OCI-LY7 (cell line): ENCODE measurements at regions not wholly inside any gene's neighbourhood (a gene's known extent, or its start where the extent isn't known, plus 50 kb on each side); places are given as distances from the start of the nearest gene placed in this dataset.

Experiments
- BruUV-seq: library from RNA; stranded (reverse); fragments of 400-500 nt; replicated peaks from 2 replicates; lab custom pipeline; 2021; lab: Mats Ljungman, UMichigan
- CTCF ChIA-PET: fragments of 300-600 bp; sonication (Branson Sonifier 250); formaldehyde crosslinking; loops from one replicate; lab custom pipeline; 2022; ENCODE audit warnings: antibody characterized with exemption; ENCODE audit not compliant: unreplicated experiment; lab: Charles Lee
- POLR2A ChIA-PET: fragments of 300-600 bp; sonication (Branson Sonifier 250); formaldehyde crosslinking; loops from one replicate; lab custom pipeline; 2022; ENCODE audit warnings: antibody characterized with exemption; lab: Charles Lee
- DNase-seq: peaks from one replicate; pipeline ENCODE4 v3.0.0-alpha.2; 2015; ENCODE audit warnings: low spot score
- H2AFZ ChIP-seq: fragments of 200-600 bp; sonication (generic), shearing (Covaris generic); 2 replicates; pipeline ENCODE4 v1.6.1; 2014; ENCODE audit warnings: mild to moderate bottlenecking, antibody characterized with exemption, low read length, moderate library complexity
- H3K27ac ChIP-seq: fragments of 200-600 bp; sonication (generic); 2 replicates; pipeline ENCODE4 v1.5.1; 2014; ENCODE audit warnings: mixed run types, low read depth, mild to moderate bottlenecking, moderate library complexity, low read length, inconsistent platforms; ENCODE audit not compliant: poor library complexity, severe bottlenecking
- H3K36me3 ChIP-seq: fragments of 200-600 bp; sonication (generic); 2 replicates; pipeline ENCODE4 v1.6.1; 2014; ENCODE audit warnings: mild to moderate bottlenecking, antibody characterized with exemption, low read length, moderate library complexity, mixed read lengths; ENCODE audit not compliant: insufficient read depth
- H3K4me1 ChIP-seq: fragments of 200-600 bp; sonication (generic); 2 replicates; pipeline ENCODE4 v1.5.1; 2014; ENCODE audit warnings: mild to moderate bottlenecking, low read length; ENCODE audit not compliant: insufficient read depth, poor library complexity, severe bottlenecking
- H3K4me2 ChIP-seq: fragments of 200-600 bp; sonication (generic); 2 replicates; pipeline ENCODE4 v1.6.1; 2014; ENCODE audit warnings: mild to moderate bottlenecking, low read length
- H3K4me3 ChIP-seq: fragments of 200-600 bp; sonication (generic); 2 replicates; pipeline ENCODE4 v1.5.1; 2014; ENCODE audit warnings: mild to moderate bottlenecking, low read depth, low read length; ENCODE audit not compliant: poor library complexity, severe bottlenecking
- H3K79me2 ChIP-seq: fragments of 200-600 bp; sonication (generic); 2 replicates; pipeline ENCODE4 v1.6.1; 2016; ENCODE audit warnings: low read depth, mild to moderate bottlenecking, low read length, moderate library complexity, mixed read lengths; ENCODE audit not compliant: insufficient read depth
- H3K9me2 ChIP-seq: fragments of 200-600 bp; sonication (generic); 2 replicates; pipeline ENCODE4 v1.6.1; 2016; ENCODE audit warnings: mild to moderate bottlenecking, low read length, mixed read lengths; ENCODE audit not compliant: insufficient read depth
- H3K9me3 ChIP-seq: fragments of 200-600 bp; sonication (generic); 2 replicates; pipeline ENCODE4 v1.6.1; 2014; ENCODE audit warnings: mild to moderate bottlenecking, mixed run types, low read length, mixed read lengths
- H4K20me1 ChIP-seq: fragments of 200-600 bp; sonication (generic); 2 replicates; pipeline ENCODE4 v1.6.1; 2014; ENCODE audit warnings: mild to moderate bottlenecking, antibody characterized with exemption, low read length, moderate library complexity, mixed read lengths; ENCODE audit not compliant: insufficient read depth
- CTCF ChIP-seq: fragments of 200-600 bp; sonication (generic); conservative IDR thresholded peaks from 2 replicates; pipeline ENCODE4 v1.5.1; 2014; ENCODE audit warnings: mild to moderate bottlenecking, antibody characterized with exemption, low read length, moderate library complexity, mixed read lengths
- EZH2phosphoT487 ChIP-seq: fragments of 200-600 bp; sonication (generic); IDR thresholded peaks from 2 replicates; pipeline ENCODE4 v1.6.1; 2018; ENCODE audit warnings: low read depth, borderline replicate concordance, mild to moderate bottlenecking, mixed run types, antibody characterized with exemption, low read length, moderate library complexity, mixed read lengths
- intact Hi-C: fragments of 100-400 bp; cut with micrococcal nuclease; formaldehyde crosslinking; loops from one replicate; pipeline ENCODE4 v1.10.0; 2022; ENCODE audit not compliant: unreplicated experiment

GRCh38 chr9:102778746-102779145 is 216.4 kb upstream of the CYLC2 start:
- DNase-seq, result no peak
- TF ChIP-seq EZH2phosphoT487, result no peak
- TF ChIP-seq CTCF, result no peak
- no peak overlapping the region for H3K4me3 ChIP-seq
- H3K9me3 ChIP-seq, result no peaks in the 10 kb centered on the region
- no peaks in the 10 kb centered on the region for H3K36me3 ChIP-seq
- POLR2A ChIA-PET, result no interaction called here
- no TSS peak for BruUV-seq
- H3K4me1 ChIP-seq, result no peaks in the 10 kb centered on the region
- no peak overlapping the region for H2AFZ ChIP-seq
- no peaks in the 10 kb centered on the region for H3K9me2 ChIP-seq
- no peaks in the 10 kb centered on the region for H4K20me1 ChIP-seq
- CTCF ChIA-PET, result no interaction called here
- H3K79me2 ChIP-seq, result no peaks in the 10 kb centered on the region
- no peak overlapping the region for H3K27ac ChIP-seq
- H3K4me2 ChIP-seq, result no peak overlapping the region
- intact Hi-C loops, result no loop called here

GRCh38 chr9:102770704-102771103 is 224.4 kb upstream of the CYLC2 start:
- Histone ChIP-seq H3K9me2 (no peaks in the 10 kb centered on the region), H3K27ac (no peak overlapping the region), H2AFZ (no peak overlapping the region), H3K4me2 (no peak overlapping the region), H3K4me1 (no peaks in the 10 kb centered on the region), H4K20me1 (no peaks in the 10 kb centered on the region), H3K9me3 (no peaks in the 10 kb centered on the region), H3K4me3 (no peak overlapping the region), H3K36me3 (no peaks in the 10 kb centered on the region), H3K79me2 (no peaks in the 10 kb centered on the region)
- intact Hi-C loops, result no loop called here
- ChIA-PET POLR2A (no interaction called here), CTCF (no interaction called here)
- no peak for DNase-seq
- BruUV-seq, result no TSS peak
- no peak for TF ChIP-seq EZH2phosphoT487
- TF ChIP-seq CTCF, result no peak

- no peaks in the 10 kb centered on the region for H3K36me3 ChIP-seq
- no peak overlapping the region for H3K4me3 ChIP-seq
- no peak overlapping the region for H3K4me2 ChIP-seq
- H4K20me1 ChIP-seq, result no peaks in the 10 kb centered on the region
- POLR2A ChIA-PET, result interaction anchor here (0.6 kb wide), 1 partner anchor 163 kb away, joined by 3 read pairs; no protein-coding TSS in a partner anchor
- intact Hi-C loops, result loop anchor here (10.0 kb wide), 1 partner anchor 165 kb away; no protein-coding TSS in a partner anchor
- TF ChIP-seq CTCF (no peak), EZH2phosphoT487 (no peak)
- H3K9me3 ChIP-seq, result no peaks in the 10 kb centered on the region
- CTCF ChIA-PET, result no interaction called here
- no TSS peak for BruUV-seq
- H3K79me2 ChIP-seq, result no peaks in the 10 kb centered on the region
- H2AFZ ChIP-seq, result no peak overlapping the region
- H3K9me2 ChIP-seq, result no peaks in the 10 kb centered on the region
- no peaks in the 10 kb centered on the region for H3K4me1 ChIP-seq
- DNase-seq, result no peak
- no peak overlapping the region for H3K27ac ChIP-seq
These were observed 225.8 kb upstream of the CYLC2 start for GRCh38 chr9:102769307-102769706.
